H9 (cell line): ENCODE measurements at regions not wholly inside any gene's neighbourhood (a gene's known extent, or its start where the extent isn't known, plus 50 kb on each side); places are given as distances from the start of the nearest gene placed in this dataset.

Experiments
- DNase-seq: peaks from one replicate; pipeline ENCODE4 v3.0.0-alpha.2; 2017
- H2AFZ ChIP-seq: one replicate; pipeline ENCODE4 v1.6.1; 2013; ENCODE audit warnings: mild to moderate bottlenecking, low read length, control low read depth, moderate library complexity
- H2AK5ac ChIP-seq: 2 replicates; pipeline ENCODE4 v1.6.1; 2013; ENCODE audit warnings: low read length, control low read depth, mixed read lengths; ENCODE audit not compliant: insufficient read length
- H2BK120ac ChIP-seq: one replicate; pipeline ENCODE4 v1.6.1; 2013; ENCODE audit warnings: low read depth, mild to moderate bottlenecking, low read length, control low read depth, inconsistent platforms; ENCODE audit not compliant: poor library complexity, severe bottlenecking
- H2BK12ac ChIP-seq: 2 replicates; pipeline ENCODE4 v1.6.1; 2013; ENCODE audit warnings: low read length, control low read depth, mixed read lengths, low read depth; ENCODE audit not compliant: insufficient read length
- H2BK15ac ChIP-seq: 2 replicates; pipeline ENCODE4 v1.6.1; 2013; ENCODE audit warnings: low read depth, low read length, control low read depth
- H2BK20ac ChIP-seq: one replicate; pipeline ENCODE4 v1.6.1; 2013; ENCODE audit warnings: low read depth, mild to moderate bottlenecking, low read length, control low read depth, inconsistent platforms; ENCODE audit not compliant: poor library complexity, severe bottlenecking
- H2BK5ac ChIP-seq: 2 replicates; pipeline ENCODE4 v1.6.1; 2013; ENCODE audit warnings: low read length, control low read depth, mixed read lengths; ENCODE audit not compliant: insufficient read length
- H3K14ac ChIP-seq: 2 replicates; pipeline ENCODE4 v1.6.1; 2013; ENCODE audit warnings: low read length, control low read depth; ENCODE audit not compliant: insufficient read depth
- H3K18ac ChIP-seq: 2 replicates; pipeline ENCODE4 v1.6.1; 2013; ENCODE audit warnings: low read depth, mild to moderate bottlenecking, mixed read lengths, low read length, control low read depth; ENCODE audit not compliant: insufficient read length
- H3K23ac ChIP-seq: 2 replicates; pipeline ENCODE4 v1.6.1; 2013; ENCODE audit warnings: low read length, control low read depth, mixed read lengths, low read depth; ENCODE audit not compliant: insufficient read length
- H3K23me2 ChIP-seq: 2 replicates; pipeline ENCODE4 v1.6.1; 2013; ENCODE audit warnings: low read depth, mild to moderate bottlenecking, mixed read lengths, low read length, control low read depth; ENCODE audit not compliant: insufficient read length, poor library complexity, severe bottlenecking
- H3K27ac ChIP-seq: 2 replicates; pipeline ENCODE4 v1.5.1; 2013; ENCODE audit warnings: low read length, control low read depth, mixed read lengths, low read depth; ENCODE audit not compliant: insufficient read length
- H3K27me3 ChIP-seq: 2 replicates; pipeline ENCODE4 v1.6.1; 2013; ENCODE audit warnings: low read length, control low read depth, inconsistent platforms; ENCODE audit not compliant: insufficient read depth
- H3K4ac ChIP-seq: 2 replicates; pipeline ENCODE4 v1.6.1; 2013; ENCODE audit warnings: low read depth, mild to moderate bottlenecking, control low read depth, inconsistent platforms, low read length, moderate library complexity
- H3K4me1 ChIP-seq: 2 replicates; pipeline ENCODE4 v1.6.1; 2013; ENCODE audit warnings: low read length, control low read depth, inconsistent platforms; ENCODE audit not compliant: insufficient read depth
- H3K4me2 ChIP-seq: 2 replicates; pipeline ENCODE4 v1.6.1; 2013; ENCODE audit warnings: low read length, control low read depth, mixed read lengths; ENCODE audit not compliant: insufficient read length, insufficient read depth
- H3K56ac ChIP-seq: 2 replicates; pipeline ENCODE4 v1.6.1; 2013; ENCODE audit warnings: low read depth, mild to moderate bottlenecking, mixed read lengths, low read length, control low read depth; ENCODE audit not compliant: insufficient read length
- H3K79me1 ChIP-seq: 2 replicates; pipeline ENCODE4 v1.6.1; 2013; ENCODE audit warnings: low read depth, mild to moderate bottlenecking, moderate library complexity, low read length, control low read depth, inconsistent platforms; ENCODE audit not compliant: insufficient read depth, poor library complexity, severe bottlenecking
- H3K79me2 ChIP-seq: 2 replicates; pipeline ENCODE4 v1.6.1; 2013; ENCODE audit warnings: low read length, control low read depth, inconsistent platforms; ENCODE audit not compliant: insufficient read depth
- H3K9ac ChIP-seq: 2 replicates; pipeline ENCODE4 v1.6.1; 2013; ENCODE audit warnings: low read length, control low read depth, mixed read lengths; ENCODE audit not compliant: insufficient read length; ENCODE audit errors: extremely low read depth
- H3K9me3 ChIP-seq: one replicate; pipeline ENCODE4 v1.6.1; 2013; ENCODE audit warnings: low read depth, low read length, inconsistent platforms; ENCODE audit not compliant: control insufficient read depth
- H3T11ph ChIP-seq: one replicate; pipeline ENCODE4 v1.6.1; 2013; ENCODE audit warnings: mild to moderate bottlenecking, low read length, control low read depth, inconsistent platforms
- H4K20me1 ChIP-seq: one replicate; pipeline ENCODE4 v1.6.1; 2013; ENCODE audit not compliant: control insufficient read depth, insufficient read length, insufficient read depth
- H4K5ac ChIP-seq: 2 replicates; pipeline ENCODE4 v1.6.1; 2013; ENCODE audit warnings: low read depth, mild to moderate bottlenecking, mixed read lengths, low read length, control low read depth; ENCODE audit not compliant: insufficient read length
- H4K8ac ChIP-seq: replicated peaks from 2 replicates; pipeline ENCODE4 v1.6.1; 2013; ENCODE audit warnings: low read length, control low read depth, mixed read lengths, low read depth; ENCODE audit not compliant: insufficient read length
- H4K91ac ChIP-seq: 2 replicates; pipeline ENCODE4 v1.6.1; 2013; ENCODE audit warnings: low read depth, mild to moderate bottlenecking, moderate library complexity, mixed read lengths, low read length, control low read depth; ENCODE audit not compliant: insufficient read length
- H3K27ac Mint-ChIP-seq, 3 experiments: 2 replicates in 2 of 3; 3 replicates in 1 of 3; pipeline ENCODE4 v1.8.0; 2020 to 2021; ENCODE audit warnings: mixed read lengths in 3 of 3, mild to moderate bottlenecking in 1 of 3, moderate library complexity in 1 of 3
- H3K27me3 Mint-ChIP-seq: 2 replicates; pipeline ENCODE4 v1.8.0; 2021; ENCODE audit warnings: low read depth, mild to moderate bottlenecking, moderate library complexity, mixed read lengths
- H3K36me3 Mint-ChIP-seq, 3 experiments: 2 replicates in 2 of 3; 3 replicates in 1 of 3; pipeline ENCODE4 v1.8.0; 2020 to 2021; ENCODE audit warnings: low read depth in 3 of 3, mixed read lengths in 3 of 3; ENCODE audit not compliant: insufficient read depth in 1 of 3
- H3K4me1 Mint-ChIP-seq, 2 experiments: 2 replicates each; pipeline ENCODE4 v1.8.0; 2020; ENCODE audit warnings: mixed read lengths in 2 of 2
- H3K4me3 Mint-ChIP-seq, 2 experiments: 2 replicates in 1 of 2; 3 replicates in 1 of 2; pipeline ENCODE4 v1.8.0; 2020 to 2021; ENCODE audit warnings: mild to moderate bottlenecking in 2 of 2, mixed read lengths in 2 of 2, moderate library complexity in 1 of 2
- H3K9me3 Mint-ChIP-seq, 2 experiments: 2 replicates in 1 of 2; 3 replicates in 1 of 2; pipeline ENCODE4 v1.8.0; 2020; ENCODE audit warnings: mild to moderate bottlenecking in 2 of 2, mixed read lengths in 2 of 2, moderate library complexity in 1 of 2
- CTCF ChIP-seq: fragments of 200-600 bp; sonication (generic); conservative IDR thresholded peaks from 3 replicates; pipeline ENCODE4 v1.8.0; 2021; ENCODE audit warnings: antibody characterized with exemption, mild to moderate bottlenecking
- WGBS: extraction: QIAGEN DNeasy Blood & Tissue Kit; methylation state at CpG from one replicate; pipeline ENCODE4 v1.1.7; 2013; ENCODE audit warnings: missing lambda C conversion rate, low lambda C conversion rate, mixed read lengths; ENCODE audit not compliant: insufficient read length; ENCODE audit errors: extremely low coverage; 5-methylcytosine and 5-hydroxymethylcytosine counted together

DNA sequence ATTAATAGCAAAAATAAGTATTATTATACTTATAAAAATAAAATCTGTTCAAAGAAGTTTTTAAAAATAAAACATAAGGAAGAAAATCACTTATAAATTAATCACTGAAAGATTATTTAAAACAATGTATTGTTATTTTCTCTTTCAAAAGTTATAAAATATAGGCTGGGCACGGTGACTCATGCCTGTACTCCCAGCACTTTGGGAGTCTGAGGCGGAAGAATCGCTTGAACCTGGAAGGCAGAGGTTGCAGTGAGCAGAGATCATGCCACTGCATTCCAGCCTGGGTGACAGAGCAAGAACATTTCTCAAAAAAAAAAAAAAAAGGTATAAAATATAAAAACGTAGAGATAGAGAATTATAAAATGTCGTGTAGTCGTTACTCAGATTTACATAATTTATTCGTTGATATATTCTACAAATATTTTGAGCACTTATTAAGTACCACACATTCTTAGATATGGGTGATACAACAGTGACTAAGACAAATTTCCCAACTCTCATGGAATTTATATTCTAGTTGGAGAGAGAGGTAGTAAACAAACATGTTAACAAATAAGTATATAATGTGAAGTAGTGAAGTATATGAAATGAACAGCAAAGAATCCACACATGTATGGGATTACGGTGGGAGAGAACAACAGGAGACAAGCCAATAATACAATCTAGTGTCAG, 1030.0 kb downstream of the SORCS1 start:
- H2AFZ ChIP-seq = no peak overlapping the region
- H3K79me2 ChIP-seq = no peaks in the 10 kb centered on the region
- H2BK12ac ChIP-seq = no peak overlapping the region
- H3K4ac ChIP-seq = no peak overlapping the region
- H3T11ph ChIP-seq = no peak overlapping the region
- no peak overlapping the region for H2BK15ac ChIP-seq
- no peak overlapping the region for H3K14ac ChIP-seq
- no peak overlapping the region for H3K4me2 ChIP-seq
- no peak overlapping the region for H2BK20ac ChIP-seq
- no peak for TF ChIP-seq CTCF
- H3K4me3 Mint-ChIP-seq = no peak overlapping the region
- no peak overlapping the region for H3K56ac ChIP-seq
- no peak overlapping the region for H3K18ac ChIP-seq
- H2BK120ac ChIP-seq = no peak overlapping the region
- WGBS = no CpG with 5 or more reads among the region's 8 CpGs
- H3K9me3 Mint-ChIP-seq = no peaks in the 10 kb centered on the region
- H3K9ac ChIP-seq = no peak overlapping the region
- H4K91ac ChIP-seq = no peak overlapping the region
- H4K20me1 ChIP-seq = no peaks in the 10 kb centered on the region
- no peaks in the 10 kb centered on the region for H3K27me3 ChIP-seq
- no peak for DNase-seq
- H2BK5ac ChIP-seq = no peak overlapping the region
- no peaks in the 10 kb centered on the region for H3K4me1 Mint-ChIP-seq
- no peaks in the 10 kb centered on the region for H3K4me1 ChIP-seq
- no peak overlapping the region for H2AK5ac ChIP-seq
- H3K27ac ChIP-seq = no peak overlapping the region
- H3K36me3 Mint-ChIP-seq = no peaks in the 10 kb centered on the region
- H3K23ac ChIP-seq = no peak overlapping the region
- H4K8ac ChIP-seq = no peak overlapping the region
- no peaks in the 10 kb centered on the region for H3K9me3 ChIP-seq
- no peak overlapping the region for H4K5ac ChIP-seq
- no peaks in the 10 kb centered on the region for H3K27me3 Mint-ChIP-seq
- no peaks in the 10 kb centered on the region for H3K79me1 ChIP-seq
- no peaks in the 10 kb centered on the region for H3K23me2 ChIP-seq
- no peak overlapping the region for H3K27ac Mint-ChIP-seq
